DND-41 (cell line): ENCODE measurements at regions not wholly inside any gene's neighbourhood (a gene's known extent, or its start where the extent isn't known, plus 50 kb on each side); places are given as distances from the start of the nearest gene placed in this dataset.

Experiments used
- CTCF ChIP-seq: IDR thresholded peaks from 2 replicates; pipeline ENCODE4 v1.5.1; 2012; ENCODE audit warnings: borderline replicate concordance, low read length, moderate library complexity, mild to moderate bottlenecking; ENCODE audit not compliant: poor library complexity, severe bottlenecking; ENCODE audit errors: extremely low read depth
- EZH2 ChIP-seq: IDR thresholded peaks from 3 replicates; pipeline ENCODE4 v1.6.1; 2012; ENCODE audit warnings: borderline replicate concordance, low read depth, mild to moderate bottlenecking, moderate library complexity, low read length, inconsistent platforms; ENCODE audit not compliant: severe bottlenecking

GRCh38 chr2:235144291-235144690, 192.5 kb downstream of the SH3BP4 start:
- TF ChIP-seq CTCF (no peak), EZH2 (no peak)
